ENCODE measurements at regions not wholly inside any gene's neighbourhood (a gene's known extent, or its start where the extent isn't known, plus 50 kb on each side); places are given as distances from the start of the nearest gene placed in this dataset.
"Not testable (repeated sequence)": the region's sequence is repeated elsewhere in the genome, so short reads cannot be mapped to it uniquely, and the experiment has no call there.

- not testable (repeated sequence) for TF ChIP-seq CTCF, POLR2A (IDR thresholded peaks at IDR 0.05)
These were observed 199.1 kb upstream of the POMZP3 start for GRCh38 chr7:76826181-76826580.

Measured in esophagus squamous epithelium (tissue), 4 donors.